Activated T-helper 2 cell treated with anti-CD3 and anti-CD28 coated beads, Interferon-gamma antibody, Interleukin-2, Interleukin-4, amounts not matched to agents 10 μg/mL and 5 μg/mL and 100 μg/mL, durations not matched to agents 14 hours and 24 hours and 36 hours (primary cell): ENCODE measurements at regions not wholly inside any gene's neighbourhood (a gene's known extent, or its start where the extent isn't known, plus 50 kb on each side); places are given as distances from the start of the nearest gene placed in this dataset.
"Not testable (repeated sequence)": the region's sequence is repeated elsewhere in the genome, so short reads cannot be mapped to it uniquely, and the experiment has no call there.

Source experiments
- DNase-seq: peaks from one replicate; pipeline ENCODE4 v3.0.0; 2021; ENCODE audit warnings: low spot score
- H3K27ac Mint-ChIP-seq: one replicate; pipeline ENCODE4 v1.8.0; 2021; ENCODE audit warnings: mixed read lengths
- H3K27me3 Mint-ChIP-seq: one replicate; pipeline ENCODE4 v1.8.0; 2021; ENCODE audit warnings: low read depth, mixed read lengths
- H3K36me3 Mint-ChIP-seq: one replicate; pipeline ENCODE4 v1.8.0; 2021; ENCODE audit warnings: low read depth, mixed read lengths
- H3K4me1 Mint-ChIP-seq: one replicate; pipeline ENCODE4 v1.8.0; 2021; ENCODE audit warnings: low read depth, mixed read lengths
- H3K4me3 Mint-ChIP-seq: one replicate; pipeline ENCODE4 v1.8.0; 2021; ENCODE audit warnings: low read depth, mild to moderate bottlenecking, moderate library complexity, mixed read lengths
- H3K9me3 Mint-ChIP-seq: one replicate; pipeline ENCODE4 v1.8.0; 2021; ENCODE audit warnings: mixed read lengths
- intact Hi-C: fragments of 100-400 bp; cut with micrococcal nuclease; formaldehyde crosslinking; loops from one replicate; pipeline ENCODE4 v1.15.1; 2023

- intact Hi-C loops: no loop called here
- Mint-ChIP-seq H3K27ac (no peak overlapping the region), H3K27me3 (no peaks in the 10 kb centered on the region), H3K4me3 (no peak overlapping the region), H3K9me3 (no peaks in the 10 kb centered on the region), H3K4me1 (no peaks in the 10 kb centered on the region), H3K36me3 (no peaks in the 10 kb centered on the region)
- DNase-seq: no peak
Measured at GRCh38 chr2:65930259-65930658, 497.9 kb upstream of the SPRED2 start.

GRCh38 chr2:65929664-65930063 is 497.3 kb upstream of the SPRED2 start:
- DNase-seq, H3K27me3 Mint-ChIP-seq, H3K4me3 Mint-ChIP-seq, intact Hi-C loops, H3K36me3 Mint-ChIP-seq, H3K4me1 Mint-ChIP-seq, H3K27ac Mint-ChIP-seq, H3K9me3 Mint-ChIP-seq: not testable (repeated sequence)

GRCh38 chr2:65922794-65923193 is 490.4 kb upstream of the SPRED2 start:
- H3K27ac Mint-ChIP-seq: no peak overlapping the region
- no peak overlapping the region for H3K4me3 Mint-ChIP-seq
- DNase-seq: no peak
- H3K36me3 Mint-ChIP-seq: no peaks in the 10 kb centered on the region
- no peaks in the 10 kb centered on the region for H3K9me3 Mint-ChIP-seq
- intact Hi-C loops: no loop called here
- H3K4me1 Mint-ChIP-seq: no peaks in the 10 kb centered on the region
- H3K27me3 Mint-ChIP-seq: no peaks in the 10 kb centered on the region

- DNase-seq: no peak
- no peak overlapping the region for H3K27ac Mint-ChIP-seq
Measured at GRCh38 chr2:65922030-65922429, 489.6 kb upstream of the SPRED2 start.

GRCh38 chr2:65921116-65921515 is 488.7 kb upstream of the SPRED2 start:
- no peaks in the 10 kb centered on the region for H3K36me3 Mint-ChIP-seq

More at GRCh38 chr2:65922030-65922429, 489.6 kb upstream of the SPRED2 start:
- H3K36me3 Mint-ChIP-seq: no peaks in the 10 kb centered on the region
- H3K27me3 Mint-ChIP-seq: no peaks in the 10 kb centered on the region
- intact Hi-C loops: no loop called here
- no peaks in the 10 kb centered on the region for H3K4me1 Mint-ChIP-seq
- no peaks in the 10 kb centered on the region for H3K9me3 Mint-ChIP-seq
- H3K4me3 Mint-ChIP-seq: no peak overlapping the region

GRCh38 chr2:65920659-65921058 is 488.3 kb upstream of the SPRED2 start:
- no peak for DNase-seq
- Mint-ChIP-seq H3K9me3 (no peaks in the 10 kb centered on the region), H3K4me1 (no peaks in the 10 kb centered on the region), H3K27ac (no peak overlapping the region), H3K36me3 (no peaks in the 10 kb centered on the region), H3K4me3 (no peak overlapping the region), H3K27me3 (no peaks in the 10 kb centered on the region)
- intact Hi-C loops: no loop called here

More at GRCh38 chr2:65921116-65921515, 488.7 kb upstream of the SPRED2 start:
- no peaks in the 10 kb centered on the region for H3K9me3 Mint-ChIP-seq
- no peak overlapping the region for H3K4me3 Mint-ChIP-seq
- intact Hi-C loops: no loop called here
- H3K27me3 Mint-ChIP-seq: no peaks in the 10 kb centered on the region
- no peak for DNase-seq
- H3K4me1 Mint-ChIP-seq: no peaks in the 10 kb centered on the region
- H3K27ac Mint-ChIP-seq: no peak overlapping the region

- Mint-ChIP-seq H3K9me3 (no peaks in the 10 kb centered on the region), H3K36me3 (no peaks in the 10 kb centered on the region), H3K4me3 (no peak overlapping the region), H3K27ac (no peak overlapping the region), H3K27me3 (no peaks in the 10 kb centered on the region), H3K4me1 (no peaks in the 10 kb centered on the region)
- DNase-seq: no peak
- intact Hi-C loops: no loop called here
Measured at GRCh38 chr2:65919550-65920188, 487.3 kb upstream of the SPRED2 start.

GRCh38 chr2:65918760-65919187 is 486.4 kb upstream of the SPRED2 start:
- H3K27me3 Mint-ChIP-seq: no peaks in the 10 kb centered on the region

GRCh38 chr2:65917986-65918385 is 485.6 kb upstream of the SPRED2 start:
- H3K27me3 Mint-ChIP-seq: no peaks in the 10 kb centered on the region
- no peak overlapping the region for H3K27ac Mint-ChIP-seq
- H3K4me1 Mint-ChIP-seq: no peaks in the 10 kb centered on the region
- DNase-seq: no peak
- H3K36me3 Mint-ChIP-seq: no peaks in the 10 kb centered on the region
- H3K9me3 Mint-ChIP-seq: no peaks in the 10 kb centered on the region
- intact Hi-C loops: no loop called here
- H3K4me3 Mint-ChIP-seq: no peak overlapping the region

More at GRCh38 chr2:65918760-65919187, 486.4 kb upstream of the SPRED2 start:
- no peak overlapping the region for H3K4me3 Mint-ChIP-seq
- no peak overlapping the region for H3K27ac Mint-ChIP-seq
- no peak for DNase-seq
- intact Hi-C loops: no loop called here
- H3K36me3 Mint-ChIP-seq: no peaks in the 10 kb centered on the region
- no peaks in the 10 kb centered on the region for H3K4me1 Mint-ChIP-seq
- no peaks in the 10 kb centered on the region for H3K9me3 Mint-ChIP-seq

- Mint-ChIP-seq H3K27ac (no peak overlapping the region), H3K27me3 (no peaks in the 10 kb centered on the region), H3K4me1 (no peaks in the 10 kb centered on the region), H3K36me3 (no peaks in the 10 kb centered on the region), H3K4me3 (no peak overlapping the region), H3K9me3 (no peaks in the 10 kb centered on the region)
- DNase-seq: no peak
- intact Hi-C loops: no loop called here
Measured at GRCh38 chr2:65916785-65917295, 484.4 kb upstream of the SPRED2 start.

GRCh38 chr2:65916177-65916576 is 483.8 kb upstream of the SPRED2 start:
- Mint-ChIP-seq H3K9me3 (no peaks in the 10 kb centered on the region), H3K4me3 (no peak overlapping the region), H3K27ac (no peak overlapping the region), H3K36me3 (no peaks in the 10 kb centered on the region), H3K4me1 (no peaks in the 10 kb centered on the region), H3K27me3 (no peaks in the 10 kb centered on the region)
- no peak for DNase-seq
- intact Hi-C loops: no loop called here

- H3K27me3 Mint-ChIP-seq: no peaks in the 10 kb centered on the region
- no peaks in the 10 kb centered on the region for H3K9me3 Mint-ChIP-seq
- no peak overlapping the region for H3K4me3 Mint-ChIP-seq
- H3K4me1 Mint-ChIP-seq: no peaks in the 10 kb centered on the region
- H3K27ac Mint-ChIP-seq: no peak overlapping the region
- no peaks in the 10 kb centered on the region for H3K36me3 Mint-ChIP-seq
- DNase-seq: no peak
- intact Hi-C loops: no loop called here
Measured at GRCh38 chr2:65915273-65915672, 482.9 kb upstream of the SPRED2 start.

GRCh38 chr2:65914244-65914786 is 481.9 kb upstream of the SPRED2 start:
- H3K27ac Mint-ChIP-seq: no peak overlapping the region
- DNase-seq: no peak
- no peaks in the 10 kb centered on the region for H3K4me1 Mint-ChIP-seq
- H3K36me3 Mint-ChIP-seq: no peaks in the 10 kb centered on the region
- H3K9me3 Mint-ChIP-seq: no peaks in the 10 kb centered on the region
- no peaks in the 10 kb centered on the region for H3K27me3 Mint-ChIP-seq
- no peak overlapping the region for H3K4me3 Mint-ChIP-seq
- intact Hi-C loops: no loop called here
